ENCODE measurements at regions not wholly inside any gene's neighbourhood (a gene's known extent, or its start where the extent isn't known, plus 50 kb on each side); places are given as distances from the start of the nearest gene placed in this dataset.

- H3K23ac ChIP-seq (ENCODE audit: insufficient read length), result no peak overlapping the region
- H3K36me3 ChIP-seq (ENCODE audit: control insufficient read depth in 2 of 4, insufficient read depth in 4 of 4, low read length in 3 of 4), result no peaks in the 10 kb centered on the region
- no peak overlapping the region for H3K18ac ChIP-seq (ENCODE audit: extremely low read depth, low read length)
- no peaks in the 10 kb centered on the region for H3K79me1 ChIP-seq (ENCODE audit: low read depth, low read length)
- H2AFZ ChIP-seq (ENCODE audit: low read length), result no peak overlapping the region
- no peak for FAIRE-seq
- H3K4ac ChIP-seq (replicated peaks; ENCODE audit: insufficient read length, low read depth, low read length), result no peak overlapping the region
- H2BK120ac ChIP-seq (replicated peaks; ENCODE audit: low read depth, low read length), result no peak overlapping the region
- POLR2A ChIA-PET (ENCODE audit: partially characterized antibody), result no interaction called here
- H4K8ac ChIP-seq (ENCODE audit: extremely low read depth, insufficient read depth, low read length), result no peak overlapping the region
- H2BK20ac ChIP-seq (ENCODE audit: low read length), result no peak overlapping the region
- CTCF ChIA-PET (ENCODE audit: partially characterized antibody), result interaction anchor here (0.7 to 1.5 kb wide), 3 partner anchors 7 to 270 kb away, joined by 3 to 4 read pairs (median 3); no protein-coding TSS in a partner anchor
- H2BK15ac ChIP-seq (ENCODE audit: low read length), result no peak overlapping the region
- H3K9ac ChIP-seq (replicated peaks in 1 of 4; ENCODE audit: extremely low read depth in 1 of 4, low read depth in 3 of 4, low read length in 3 of 4), result no peak overlapping the region
- no peak overlapping the region for H3K4me2 ChIP-seq (ENCODE audit: insufficient read depth in 1 of 2, low read depth in 2 of 2, low read length in 2 of 2)
- H3K27me3 ChIP-seq (replicated peaks in 1 of 4; ENCODE audit: control insufficient read depth in 3 of 4, extremely low read depth in 1 of 4, insufficient read depth in 3 of 4, low read length in 3 of 4), result no peaks in the 10 kb centered on the region; a peak in 1 of 7 replicates
- no peaks in the 10 kb centered on the region for H3K23me2 ChIP-seq (ENCODE audit: low read depth, low read length)
- no peaks in the 10 kb centered on the region for H3K9me3 ChIP-seq (ENCODE audit: insufficient read depth in 2 of 2, low read depth in 1 of 2, low read length in 1 of 2)
- TF ChIP-seq POU5F1 (IDR thresholded peaks at IDR 0.05; ENCODE audit: low read depth, low read length) (no peak), POLR2AphosphoS5 (IDR thresholded peaks at IDR 0.05; ENCODE audit: low read depth, low read length) (no peak)
- no peak for DNase-seq (ENCODE audit: low read depth in 1 of 2, low spot score in 2 of 2)
- peaks cover 0 to under 1% (median 0%) of the 10 kb centered on the region in 4 experiments; a peak in 2 of 7 replicates for H3K4me1 ChIP-seq (replicated peaks in 1 of 4; ENCODE audit: control insufficient read depth in 3 of 4, insufficient read depth in 4 of 4, low read length in 3 of 4)
- 81% methylated on average over 3 of the region's 3 CpGs; no CpG with 5 or more reads in 1 of the 2 experiments for WGBS, 2 experiments (ENCODE audit: extremely low coverage in 1 of 2, insufficient coverage in 1 of 2, insufficient read length in 1 of 2, insufficient replicate concordance in 2 of 2, low coverage in 1 of 2, low lambda C conversion rate in 2 of 2, missing lambda C conversion rate in 1 of 2)
- H2BK5ac ChIP-seq (ENCODE audit: low read depth, low read length), result no peak overlapping the region
- no peak overlapping the region for H4K5ac ChIP-seq (ENCODE audit: insufficient read length, low read depth, low read length)
- no peak overlapping the region for H3K27ac ChIP-seq (ENCODE audit: low read depth, low read length)
- H2BK12ac ChIP-seq (ENCODE audit: low read depth, low read length), result no peak overlapping the region
- no peak overlapping the region for H3K4me3 ChIP-seq (ENCODE audit: extremely low read depth in 1 of 4, insufficient read depth in 2 of 4, low read depth in 3 of 4, low read length in 4 of 4)
- no peaks in the 10 kb centered on the region for H3K79me2 ChIP-seq (ENCODE audit: control insufficient read depth in 1 of 2, insufficient read depth in 2 of 2, low read length in 2 of 2)
- no peak overlapping the region for H4K91ac ChIP-seq (replicated peaks; ENCODE audit: insufficient read length, low read length)
- no peak overlapping the region for H3K56ac ChIP-seq (replicated peaks; ENCODE audit: insufficient read length, low read depth, low read length)
- no peak overlapping the region for H2AK5ac ChIP-seq (ENCODE audit: low read depth, low read length)
- H3K14ac ChIP-seq (ENCODE audit: insufficient read length), result no peak overlapping the region
- no peaks in the 10 kb centered on the region for H4K20me1 ChIP-seq (replicated peaks in 1 of 2; ENCODE audit: control insufficient read depth in 1 of 2, insufficient read depth in 2 of 2, low read length in 2 of 2)
These were observed 671.2 kb downstream of the BCL11A start for GRCh38 chr2:59882279-59882678.
